ENCODE measurements at regions not wholly inside any gene's neighbourhood (a gene's known extent, or its start where the extent isn't known, plus 50 kb on each side); places are given as distances from the start of the nearest gene placed in this dataset.

DNA sequence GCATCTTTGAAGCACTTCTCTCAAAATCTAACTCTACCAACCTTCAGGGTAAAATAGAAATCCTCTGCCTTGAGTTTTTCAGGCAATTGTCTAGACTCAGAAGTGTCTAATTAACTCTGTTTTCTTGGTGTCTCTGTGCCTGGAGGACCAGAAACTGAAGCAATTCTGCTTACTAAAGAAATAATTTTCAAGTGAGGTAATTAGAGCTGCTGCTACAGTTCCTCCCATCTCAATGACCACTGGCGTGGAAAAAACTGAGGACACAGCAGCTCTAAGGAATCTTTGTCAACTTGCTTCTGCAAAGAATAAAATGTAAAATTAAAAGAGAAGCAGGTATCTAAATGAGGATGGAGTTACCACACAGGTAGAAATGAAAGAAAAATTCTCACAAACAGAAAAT is 785.0 kb downstream of the PRELID2 start:
- TF ChIP-seq, protein P1, sequence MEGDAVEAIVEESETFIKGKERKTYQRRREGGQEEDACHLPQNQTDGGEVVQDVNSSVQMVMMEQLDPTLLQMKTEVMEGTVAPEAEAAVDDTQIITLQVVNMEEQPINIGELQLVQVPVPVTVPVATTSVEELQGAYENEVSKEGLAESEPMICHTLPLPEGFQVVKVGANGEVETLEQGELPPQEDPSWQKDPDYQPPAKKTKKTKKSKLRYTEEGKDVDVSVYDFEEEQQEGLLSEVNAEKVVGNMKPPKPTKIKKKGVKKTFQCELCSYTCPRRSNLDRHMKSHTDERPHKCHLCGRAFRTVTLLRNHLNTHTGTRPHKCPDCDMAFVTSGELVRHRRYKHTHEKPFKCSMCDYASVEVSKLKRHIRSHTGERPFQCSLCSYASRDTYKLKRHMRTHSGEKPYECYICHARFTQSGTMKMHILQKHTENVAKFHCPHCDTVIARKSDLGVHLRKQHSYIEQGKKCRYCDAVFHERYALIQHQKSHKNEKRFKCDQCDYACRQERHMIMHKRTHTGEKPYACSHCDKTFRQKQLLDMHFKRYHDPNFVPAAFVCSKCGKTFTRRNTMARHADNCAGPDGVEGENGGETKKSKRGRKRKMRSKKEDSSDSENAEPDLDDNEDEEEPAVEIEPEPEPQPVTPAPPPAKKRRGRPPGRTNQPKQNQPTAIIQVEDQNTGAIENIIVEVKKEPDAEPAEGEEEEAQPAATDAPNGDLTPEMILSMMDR (conservative IDR thresholded peaks at IDR 0.05; ENCODE audit: low read depth in 2 of 2) = no peak
- TF ChIP-seq EZH2phosphoT487 (IDR thresholded peaks at IDR 0.05; ENCODE audit: unreplicated experiment) (no peak), EZH2 (IDR thresholded peaks at IDR 0.05; ENCODE audit: low read depth, unreplicated experiment) (no peak), POLR2AphosphoS5 (IDR thresholded peaks at IDR 0.05; ENCODE audit: low read depth) (no peak), ZNF114 (CRISPR knock-in tag; IDR thresholded peaks at IDR 0.05) (no peak), CREB1 (CRISPR knock-in tag; IDR thresholded peaks at IDR 0.05; ENCODE audit: low read depth) (no peak), JUNB (IDR thresholded peaks at IDR 0.05; ENCODE audit: unreplicated experiment) (no peak), STAT1 (IDR thresholded peaks at IDR 0.05; ENCODE audit: unreplicated experiment) (no peak), REST (IDR thresholded peaks at IDR 0.05; ENCODE audit: unreplicated experiment) (no peak), NANOG (IDR thresholded peaks at IDR 0.05; ENCODE audit: borderline replicate concordance) (no peak), ZNF331 (CRISPR knock-in tag; IDR thresholded peaks at IDR 0.05; ENCODE audit: low read depth) (no peak)

All from GM23338 (cell line).